Activated T-cell treated with anti-CD3 and anti-CD28 coated beads, Interleukin-2, amount 50 U/mL, for 48 hours (primary cell): ENCODE measurements at regions not wholly inside any gene's neighbourhood (a gene's known extent, or its start where the extent isn't known, plus 50 kb on each side); places are given as distances from the start of the nearest gene placed in this dataset.
"Not testable (repeated sequence)": the region's sequence is repeated elsewhere in the genome, so short reads cannot be mapped to it uniquely, and the experiment has no call there.

Source experiments
- DNase-seq, 2 experiments: peaks; one replicate each; pipeline ENCODE4 v3.0.0-alpha.2; 2020

- no peak for DNase-seq
Measured at GRCh38 chr2:122340246-122340645, 584.8 kb downstream of the TSN start.

GRCh38 chr2:122341007-122341406 is 585.6 kb downstream of the TSN start:
- DNase-seq, result no peak

DNA sequence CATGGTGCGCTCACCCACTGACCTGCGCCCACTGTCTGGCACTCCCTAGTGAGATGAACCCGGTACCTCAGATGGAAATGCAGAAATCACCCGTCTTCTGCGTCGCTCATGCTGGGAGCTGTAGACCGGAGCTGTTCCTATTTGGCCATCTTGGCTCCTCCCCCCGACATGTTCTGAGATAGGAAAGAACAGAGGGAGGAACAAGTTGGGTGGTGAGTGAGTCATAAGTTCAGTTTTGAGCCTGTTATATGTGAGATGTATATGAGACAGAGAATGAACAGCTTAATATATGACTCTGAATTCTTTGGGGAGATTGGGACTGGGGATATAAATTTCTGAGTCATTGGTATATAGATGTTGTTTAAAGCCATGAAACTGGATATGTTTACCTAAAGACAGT is 596.7 kb downstream of the TSN start:
- DNase-seq, result not testable (repeated sequence)

GRCh38 chr2:122357998-122358397 is 602.5 kb downstream of the TSN start:
- no peak for DNase-seq

DNA sequence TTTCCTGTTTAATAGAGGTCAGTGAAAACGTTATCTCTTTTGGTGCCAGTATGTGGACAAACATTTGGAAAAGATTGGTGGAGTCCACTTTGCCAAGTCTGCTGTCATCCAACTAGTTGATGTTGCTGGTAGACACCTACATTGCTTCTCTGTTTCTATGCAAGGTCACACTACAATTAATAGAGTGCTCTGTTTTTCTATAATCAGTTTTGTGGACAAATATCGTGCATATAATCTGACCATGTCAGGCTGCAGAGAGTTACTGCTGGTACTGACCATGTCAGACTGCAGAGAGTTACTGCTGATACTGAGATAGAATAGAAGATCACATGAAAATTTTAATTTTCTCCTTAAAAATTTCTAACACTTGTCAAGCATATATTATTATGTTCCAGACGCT is 603.3 kb downstream of the TSN start:
- no peak for DNase-seq

GRCh38 chr2:122363885-122364284 is 608.4 kb downstream of the TSN start:
- no peak for DNase-seq

- DNase-seq, result no peak
Measured at GRCh38 chr2:122366427-122366826, 611.0 kb downstream of the TSN start.

- no peak for DNase-seq
Measured at GRCh38 chr2:122366969-122367645, 611.7 kb downstream of the TSN start.

GRCh38 chr2:122367646-122368010 is 612.2 kb downstream of the TSN start:
- DNase-seq, result no peak

- no peak for DNase-seq
Measured at GRCh38 chr2:122368576-122369243, 613.3 kb downstream of the TSN start.

- DNase-seq, result no peak
Measured at GRCh38 chr2:122378521-122378920, 623.1 kb downstream of the TSN start.

DNA sequence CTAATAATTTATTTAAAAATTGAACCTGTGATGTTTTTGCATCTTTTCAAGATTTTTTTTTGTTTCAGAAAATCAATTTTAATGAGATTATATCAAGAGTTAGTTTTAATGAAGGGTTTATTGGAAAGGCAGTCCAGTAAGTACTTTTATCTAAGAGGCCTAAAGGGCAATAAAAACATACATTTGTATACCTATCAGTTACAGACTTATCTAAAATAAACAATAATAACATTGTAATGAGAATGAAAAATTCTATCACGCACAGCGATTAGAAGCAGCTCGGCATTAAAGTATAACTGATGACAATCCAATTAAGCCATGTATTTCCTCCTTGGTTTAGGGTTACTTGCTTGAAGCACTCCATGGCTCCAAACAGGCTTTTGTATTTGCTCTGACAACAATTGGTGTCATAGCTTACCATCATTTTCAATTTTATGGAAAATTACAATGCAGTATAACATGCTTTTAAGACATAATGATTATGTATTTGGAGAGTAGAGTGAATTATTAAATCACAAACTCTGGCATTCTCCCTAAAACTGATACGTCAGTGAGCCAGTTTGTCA is 629.4 kb downstream of the TSN start:
- no peak for DNase-seq

- no peak for DNase-seq
Measured at GRCh38 chr2:122388208-122388607, 632.8 kb downstream of the TSN start.

DNA sequence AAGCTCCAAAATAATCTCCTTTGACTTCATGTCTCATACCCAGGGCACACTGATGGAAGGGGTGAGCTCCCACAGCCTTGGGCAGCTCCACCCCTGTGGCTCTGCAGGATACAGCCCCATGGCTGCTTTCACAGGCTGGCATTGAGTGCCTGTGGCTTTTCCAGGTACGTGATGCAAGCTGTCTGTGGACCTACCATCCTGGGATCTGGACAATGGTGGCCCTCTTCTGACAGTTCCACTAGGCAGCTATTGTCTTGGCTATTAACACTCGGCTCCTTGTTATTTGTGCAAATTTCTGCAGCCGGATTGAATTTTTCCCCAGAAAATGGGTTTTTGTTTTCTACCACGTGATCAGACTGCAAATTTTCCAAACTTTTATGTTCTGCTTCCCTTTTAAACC is 634.2 kb downstream of the TSN start:
- no peak for DNase-seq

GRCh38 chr2:122390406-122390805 is 635.0 kb downstream of the TSN start:
- no peak for DNase-seq

DNA sequence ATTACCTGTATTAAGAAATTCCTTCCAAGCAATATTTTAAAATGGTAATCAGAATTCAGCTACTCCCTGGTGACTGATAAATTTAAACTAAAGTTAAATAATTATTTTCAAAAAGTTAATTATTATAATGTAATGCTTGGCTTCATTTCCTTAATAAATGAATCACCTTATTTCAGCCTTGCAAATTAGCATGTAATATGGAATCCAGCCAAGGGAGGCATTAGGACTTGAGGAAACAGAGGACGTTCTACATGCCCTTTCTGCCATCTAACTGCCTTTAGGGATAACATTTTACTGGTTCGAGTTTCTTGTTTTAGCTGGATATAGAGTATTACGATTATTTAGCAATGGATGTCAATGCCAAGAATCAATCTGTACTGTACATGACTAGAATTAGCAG is 636.3 kb downstream of the TSN start:
- no peak for DNase-seq

- no peak for DNase-seq
Measured at GRCh38 chr2:122395687-122396086, 640.2 kb downstream of the TSN start.

GRCh38 chr2:122411231-122411630 is 655.8 kb downstream of the TSN start:
- DNase-seq, result no peak

DNA sequence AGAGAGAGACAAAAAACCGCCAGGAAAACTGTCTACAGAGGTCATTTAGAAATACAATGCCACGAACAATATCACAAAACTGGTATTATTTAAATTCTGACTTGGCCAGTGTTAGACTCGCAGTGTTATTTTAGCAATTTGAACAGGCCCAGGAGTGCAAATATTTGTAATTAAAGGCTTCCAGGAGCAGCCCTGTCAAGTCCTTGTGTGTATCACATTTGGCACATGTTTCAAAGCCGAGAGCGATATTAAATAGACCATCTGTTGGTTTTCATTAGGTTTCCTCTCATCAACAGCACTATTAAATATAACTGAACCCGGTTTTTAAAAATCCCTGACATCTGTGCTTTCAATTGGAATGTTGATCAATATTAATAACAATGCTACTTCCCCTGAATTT is 656.9 kb downstream of the TSN start:
- no peak for DNase-seq

DNA sequence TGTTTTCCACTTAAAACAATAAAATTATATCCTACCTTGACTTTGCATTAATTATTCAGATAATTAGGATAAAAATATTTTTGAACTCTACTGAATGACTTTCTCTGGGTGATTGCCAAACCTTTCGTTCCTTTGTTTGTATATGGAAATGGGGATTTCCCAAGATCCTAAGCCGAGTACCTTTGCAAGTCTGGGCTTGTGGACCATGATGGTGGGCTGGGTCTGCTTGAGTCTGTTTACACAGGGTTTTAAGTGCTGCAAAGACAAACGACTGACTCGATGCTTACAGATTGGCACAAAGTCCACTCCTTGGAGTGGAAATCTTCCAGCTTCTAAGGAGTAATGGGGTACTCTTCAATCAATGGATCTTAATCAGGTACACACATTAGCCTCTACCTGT is 659.5 kb downstream of the TSN start:
- DNase-seq, result no peak

GRCh38 chr2:122417114-122417513 is 661.7 kb downstream of the TSN start:
- no peak for DNase-seq

- no peak for DNase-seq
Measured at GRCh38 chr2:122421775-122422174, 666.3 kb downstream of the TSN start.

DNA sequence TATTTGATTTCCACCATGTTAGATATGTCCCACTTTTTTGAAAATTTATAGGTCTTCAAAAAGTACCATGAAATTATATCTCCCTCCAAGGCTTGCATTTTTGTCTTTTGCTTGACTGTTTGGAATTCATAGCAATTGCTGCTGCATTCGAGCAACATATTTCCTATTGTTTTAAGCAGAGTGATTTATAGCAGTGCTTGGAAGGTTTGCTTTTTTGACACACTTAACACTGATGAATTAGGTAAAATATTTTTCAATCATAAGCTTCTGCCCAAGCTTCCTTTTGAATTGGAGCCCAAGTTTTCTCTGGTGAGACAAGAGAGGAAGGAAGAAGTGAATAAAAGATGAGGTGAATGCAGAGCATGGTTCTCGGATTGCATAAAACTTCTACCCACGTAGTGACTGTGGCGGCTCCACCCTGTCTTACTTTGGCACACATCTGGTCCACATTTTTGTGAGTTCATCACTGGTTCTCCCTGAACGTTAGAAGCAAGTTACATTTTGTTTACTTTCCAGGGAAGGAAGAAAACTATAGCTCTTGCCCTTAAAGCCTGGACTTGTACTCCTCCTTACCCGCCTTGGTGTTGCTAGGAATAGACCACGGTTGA is 667.0 kb downstream of the TSN start:
- DNase-seq, result no peak

DNA sequence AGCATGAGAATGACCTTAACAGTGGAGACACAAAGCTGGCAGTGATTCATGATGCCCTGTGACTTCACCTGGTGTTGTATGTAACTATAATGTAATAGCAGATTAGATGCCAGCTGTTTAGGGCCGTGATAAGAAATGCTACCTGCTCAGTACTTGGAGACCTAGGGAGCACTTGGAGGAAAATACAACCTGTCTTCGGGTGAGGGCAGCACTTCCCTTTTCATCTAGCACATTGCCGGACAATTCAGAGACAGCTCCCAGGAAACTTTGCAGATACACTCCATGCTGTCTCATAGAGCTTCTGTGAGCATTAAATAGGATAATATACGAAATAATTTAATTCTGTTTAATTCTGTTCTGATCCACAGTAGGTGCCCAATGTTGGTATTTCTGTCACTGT is 668.5 kb downstream of the TSN start:
- no peak for DNase-seq
